Stimulated activated CD4-positive, alpha-beta T cell treated with anti-CD3 and anti-CD28 coated beads, Interleukin-12 subunit alpha, Interleukin-12 subunit beta, amount 100 ng/mL, for 24 hours (primary cell): ENCODE measurements at regions not wholly inside any gene's neighbourhood (a gene's known extent, or its start where the extent isn't known, plus 50 kb on each side); places are given as distances from the start of the nearest gene placed in this dataset.

Source experiments
- DNase-seq, 2 experiments: peaks; one replicate each; pipeline ENCODE4 v3.0.0-alpha.2; 2020; ENCODE audit warnings: low read depth in 2 of 2

GRCh38 chr13:34040863-34041262 is 222.9 kb downstream of the RFC3 start:
- no peak for DNase-seq

GRCh38 chr13:34044041-34044440 is 226.1 kb downstream of the RFC3 start:
- DNase-seq = no peak

DNA sequence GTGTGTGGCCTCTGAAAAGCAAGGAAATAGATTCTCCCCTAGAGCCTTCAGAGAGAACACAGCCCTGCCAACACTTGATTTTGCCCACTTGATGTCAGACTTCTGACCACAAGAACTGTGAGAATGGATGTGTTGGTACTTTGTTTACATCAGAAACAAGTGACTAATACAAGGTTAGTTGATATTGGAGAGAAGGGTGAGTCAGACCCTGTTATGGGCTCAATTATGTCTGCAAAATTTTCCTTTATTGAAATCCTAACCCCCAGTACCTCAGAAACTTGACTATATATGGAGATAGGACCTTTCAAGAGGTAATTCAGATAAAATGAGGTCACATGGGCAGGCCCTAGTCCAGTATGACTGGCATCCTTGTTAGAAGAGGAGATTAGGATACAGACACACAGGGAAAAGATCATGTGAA is 226.7 kb downstream of the RFC3 start:
- no peak for DNase-seq

DNA sequence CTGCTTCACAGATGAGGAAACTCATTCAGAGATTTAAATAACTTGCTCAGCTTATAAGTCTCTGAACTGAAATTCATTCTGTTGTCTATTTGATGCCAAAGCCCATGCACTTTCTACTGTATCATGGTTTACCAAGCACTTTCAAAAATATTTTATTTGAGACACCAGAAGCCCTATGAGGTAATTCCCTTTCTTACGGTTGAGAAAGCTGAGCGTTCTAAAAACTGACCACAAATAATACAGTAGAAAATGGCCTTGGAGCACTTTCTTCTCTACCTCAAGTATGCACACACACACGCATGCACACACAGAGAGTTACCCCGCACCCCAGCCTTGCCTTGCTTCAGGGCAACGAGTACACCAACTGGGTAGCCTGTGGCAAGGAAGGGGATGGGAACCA is 228.5 kb downstream of the RFC3 start:
- DNase-seq = no peak

DNA sequence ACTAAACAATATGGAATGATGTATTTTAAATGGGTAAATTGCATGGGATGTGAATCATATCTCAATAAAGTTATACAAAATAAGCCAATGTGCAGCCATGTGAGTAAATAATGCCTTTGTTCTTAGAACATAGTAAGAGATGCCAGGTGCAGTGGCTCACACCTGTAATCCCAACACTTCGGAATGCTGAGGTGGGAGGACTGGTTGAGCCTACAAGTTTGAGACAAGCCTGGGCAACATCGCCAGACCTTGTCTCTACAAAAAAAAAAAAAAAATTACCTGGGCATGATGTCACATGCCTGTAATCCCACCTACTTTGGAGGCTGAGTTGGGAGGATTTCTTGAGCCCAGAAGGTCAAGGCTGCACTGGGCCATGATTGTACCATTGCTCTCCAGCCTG is 230.7 kb downstream of the RFC3 start:
- no peak for DNase-seq

DNA sequence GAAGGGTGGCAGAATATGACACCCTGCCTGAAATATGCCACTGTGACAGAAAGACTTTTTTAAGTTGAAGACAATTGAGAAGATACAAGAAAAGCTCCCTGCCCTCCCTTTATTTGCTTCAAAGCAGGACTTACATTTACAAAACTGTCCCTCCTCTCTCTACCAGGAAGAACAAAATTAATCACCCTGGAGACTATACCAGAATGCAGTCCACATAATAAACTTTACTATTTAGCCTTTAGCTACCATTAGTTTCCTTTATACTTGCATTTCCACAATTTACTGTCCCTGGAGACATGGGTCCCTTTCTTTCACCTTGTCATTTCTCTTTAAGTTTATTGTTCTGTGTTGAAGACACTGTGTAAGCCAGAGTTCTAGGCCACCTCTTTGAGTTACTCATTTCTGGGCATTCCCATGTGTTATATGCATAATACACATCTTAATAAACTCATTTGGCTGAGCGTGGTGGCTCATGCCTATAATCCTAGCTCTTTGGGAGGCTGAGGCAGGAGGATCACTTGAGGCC is 238.8 kb downstream of the RFC3 start:
- no peak for DNase-seq

GRCh38 chr13:34064456-34065205 is 246.7 kb downstream of the RFC3 start:
- no peak for DNase-seq

GRCh38 chr13:34065928-34066327 is 248.0 kb downstream of the RFC3 start:
- no peak for DNase-seq

DNA sequence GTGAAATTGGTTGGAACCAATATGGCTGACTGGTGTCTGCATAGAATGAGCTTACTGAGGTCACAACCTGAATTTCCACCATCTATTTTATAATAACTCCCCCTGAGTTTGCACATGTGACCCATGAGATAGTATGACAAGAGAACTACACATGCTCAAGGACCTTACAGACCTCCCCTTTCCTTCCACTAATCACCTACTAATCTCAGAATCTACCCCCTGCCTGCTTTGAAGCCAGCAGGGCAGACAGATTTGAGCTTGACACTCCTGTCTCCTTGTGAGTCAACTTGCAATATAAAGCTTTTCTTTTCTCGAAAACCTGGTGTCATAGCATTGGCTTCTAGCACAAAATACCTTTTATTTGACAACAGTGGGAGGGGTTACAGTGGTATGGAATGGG is 248.4 kb downstream of the RFC3 start:
- DNase-seq = no peak

GRCh38 chr13:34070006-34070405 is 252.1 kb downstream of the RFC3 start:
- DNase-seq = no peak

DNA sequence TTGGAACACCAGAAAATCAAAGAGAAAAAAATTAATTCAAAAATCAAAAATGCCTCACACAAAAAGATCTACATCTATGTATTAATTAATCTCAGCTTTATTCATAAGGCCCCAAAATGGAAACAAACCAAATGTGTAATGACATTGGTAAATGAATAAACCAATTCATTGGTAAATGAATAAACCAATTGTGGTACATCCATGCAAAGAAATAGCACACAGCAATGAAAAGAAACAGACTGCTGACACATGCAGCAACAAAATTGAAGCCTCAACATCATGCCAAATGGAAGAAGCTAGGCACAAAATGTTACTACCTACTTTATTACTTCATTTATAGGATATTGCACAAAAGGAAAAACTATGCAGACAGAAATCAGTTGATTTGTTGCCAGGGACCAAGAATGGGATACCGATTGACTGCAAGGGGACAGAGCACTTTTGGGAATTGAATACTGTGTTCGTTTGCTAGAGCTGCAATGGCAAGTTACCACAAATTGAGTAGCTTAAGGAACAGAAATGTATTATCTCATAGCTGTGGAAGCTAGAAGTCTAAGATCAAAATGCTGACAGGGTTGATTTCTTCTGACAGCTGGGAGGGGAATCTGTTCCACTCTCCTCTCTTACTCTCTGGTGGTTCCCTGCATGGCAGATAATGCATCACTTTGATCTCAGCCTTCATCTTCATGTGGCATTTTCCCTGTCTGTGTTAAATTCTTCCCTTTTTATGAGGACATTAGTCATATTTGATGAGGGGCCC is 252.8 kb downstream of the RFC3 start:
- DNase-seq = no peak

GRCh38 chr13:34076319-34076718 is 258.4 kb downstream of the RFC3 start:
- no peak for DNase-seq

- DNase-seq = no peak
These were observed 259.2 kb downstream of the RFC3 start for GRCh38 chr13:34076943-34077703.

GRCh38 chr13:34078334-34078999 is 260.5 kb downstream of the RFC3 start:
- DNase-seq = no peak

DNA sequence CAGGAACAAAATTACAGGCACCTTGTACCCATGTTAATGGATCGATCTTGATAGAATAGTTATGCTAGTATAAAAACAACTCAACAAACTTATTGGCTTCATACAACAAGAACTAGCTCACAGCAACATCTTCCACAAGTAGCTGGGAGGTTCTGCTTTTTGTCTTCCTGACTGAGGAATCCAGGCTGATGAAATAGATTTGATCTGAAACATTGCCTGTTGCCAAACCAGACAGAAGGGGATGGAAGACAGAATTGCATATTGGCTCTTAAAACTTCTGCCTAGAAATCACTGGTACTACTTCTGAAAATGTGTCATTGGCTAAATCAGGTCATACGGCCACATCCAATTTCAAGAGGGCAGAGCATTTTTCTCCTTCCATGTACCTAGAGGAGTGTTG is 267.3 kb downstream of the RFC3 start:
- no peak for DNase-seq

DNA sequence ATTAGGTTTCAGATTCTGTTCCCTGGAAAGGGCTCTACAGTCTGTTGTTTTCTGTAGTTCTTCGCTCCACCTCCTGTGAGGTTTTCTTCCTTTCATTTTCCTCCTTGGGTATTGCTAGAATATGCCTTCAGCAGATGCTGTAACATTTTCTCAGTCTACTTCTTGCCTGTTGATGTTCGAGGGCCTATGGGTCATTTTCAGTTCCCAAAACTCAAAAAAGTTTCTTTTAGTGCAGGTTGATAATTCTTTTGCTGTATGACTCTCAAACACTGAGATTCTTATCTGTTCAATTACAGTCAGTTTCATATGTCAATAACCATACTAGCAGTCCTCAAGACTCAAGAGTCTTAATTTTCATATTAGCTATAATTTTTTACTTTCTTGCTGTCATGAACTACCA is 268.3 kb downstream of the RFC3 start:
- no peak for DNase-seq

GRCh38 chr13:34087791-34088190 is 269.8 kb downstream of the RFC3 start:
- DNase-seq = no peak

DNA sequence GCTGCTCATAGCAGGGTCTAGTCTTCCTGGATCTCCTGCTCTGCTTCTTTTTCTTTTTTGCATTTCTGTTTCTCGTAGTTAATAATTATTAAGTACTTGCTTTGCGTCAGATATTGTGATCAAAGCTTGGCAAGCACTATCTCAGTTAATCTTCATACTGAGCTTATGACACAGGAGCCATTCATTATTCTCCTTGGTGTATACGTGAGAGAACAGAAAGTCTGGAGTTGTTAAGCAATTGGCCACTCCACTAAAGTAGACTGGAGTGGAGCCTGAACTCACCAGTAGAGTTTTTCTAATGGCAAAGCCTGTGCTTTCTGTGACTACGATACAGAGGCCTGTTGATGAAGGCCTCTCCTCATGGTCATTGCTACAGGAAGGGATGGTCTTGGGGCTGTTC is 285.9 kb downstream of the RFC3 start:
- no peak for DNase-seq

GRCh38 chr13:34104853-34105252 is 286.9 kb downstream of the RFC3 start:
- no peak for DNase-seq

DNA sequence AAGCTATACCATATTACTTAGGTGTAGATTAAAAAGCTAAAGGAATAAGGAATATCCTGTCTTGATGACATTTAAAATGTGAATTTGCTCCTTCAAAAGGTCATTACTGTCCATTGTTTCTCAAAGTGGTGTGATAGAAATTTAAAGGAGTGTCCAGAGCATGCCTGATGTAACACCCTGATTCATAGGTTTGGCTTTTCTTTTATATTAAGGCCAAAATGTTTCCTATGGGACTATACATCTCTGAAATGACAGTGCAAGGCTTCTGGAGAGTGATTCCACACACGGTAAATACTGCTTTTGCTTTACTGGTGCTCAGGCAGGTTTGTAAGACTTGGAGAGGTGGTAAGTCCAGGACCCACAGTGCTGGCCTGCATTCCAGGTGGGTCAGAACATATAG is 289.9 kb downstream of the RFC3 start:
- DNase-seq = no peak

DNA sequence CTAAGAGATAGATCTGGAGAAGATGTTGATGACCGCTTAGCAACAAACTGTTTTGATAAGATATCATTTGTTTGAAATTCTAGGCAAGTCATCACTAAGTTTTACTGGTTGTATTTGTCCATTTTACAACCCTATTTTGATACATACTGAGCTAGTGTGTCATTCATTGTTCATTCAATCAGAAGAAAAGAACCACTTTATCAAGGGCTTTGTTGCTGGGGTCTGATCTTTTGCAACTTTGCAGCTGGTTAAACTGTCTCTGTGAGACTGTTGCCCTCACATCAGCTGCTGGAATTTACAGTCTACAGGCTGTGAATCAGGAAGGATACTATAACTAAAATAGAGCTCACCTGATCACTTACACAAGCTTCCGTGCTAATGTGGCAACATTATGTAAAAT is 290.5 kb downstream of the RFC3 start:
- DNase-seq = no peak

DNA sequence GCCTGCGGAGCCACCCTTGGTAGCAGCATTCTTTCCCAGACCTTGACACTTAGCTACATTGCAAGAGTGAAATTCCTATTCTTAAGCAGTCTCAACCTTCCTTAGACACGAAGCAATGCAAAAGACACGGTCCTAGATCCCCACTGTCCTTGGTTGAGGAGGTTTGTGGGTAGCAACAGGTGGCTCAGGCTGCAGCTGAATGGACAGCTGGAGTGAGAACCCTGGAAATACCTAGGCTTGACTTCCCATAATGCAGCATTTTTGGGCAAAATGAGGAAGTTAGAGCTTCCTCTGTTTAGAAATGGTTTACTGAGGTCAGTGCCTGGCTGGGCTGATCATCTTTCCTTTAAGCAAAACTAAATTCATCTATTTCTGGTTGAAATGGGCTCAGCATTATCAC is 296.6 kb downstream of the RFC3 start:
- no peak for DNase-seq
